ENCODE measurements at regions not wholly inside any gene's neighbourhood (a gene's known extent, or its start where the extent isn't known, plus 50 kb on each side); places are given as distances from the start of the nearest gene placed in this dataset.

DNA sequence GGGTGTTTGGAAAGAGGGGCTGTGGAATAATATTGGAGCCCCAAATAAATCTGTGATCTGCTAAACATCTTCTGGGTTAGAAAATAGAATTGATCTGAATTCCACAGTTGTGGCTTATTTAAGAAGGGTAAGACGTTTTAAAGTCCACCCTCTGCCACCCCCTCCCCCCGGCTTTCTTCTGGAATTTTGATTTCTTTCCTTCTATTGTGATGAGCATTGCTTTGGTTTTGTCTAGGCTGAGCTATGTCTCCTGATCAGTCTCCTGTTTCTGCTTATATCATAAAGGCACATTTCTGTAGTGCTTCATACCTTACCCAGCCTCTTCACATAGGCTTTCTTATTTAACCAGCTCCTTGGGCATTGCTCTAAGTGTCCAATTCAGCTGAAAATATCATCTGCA lies 77.3 kb upstream of the SLC38A2 start:
- TF ChIP-seq, protein P1, sequence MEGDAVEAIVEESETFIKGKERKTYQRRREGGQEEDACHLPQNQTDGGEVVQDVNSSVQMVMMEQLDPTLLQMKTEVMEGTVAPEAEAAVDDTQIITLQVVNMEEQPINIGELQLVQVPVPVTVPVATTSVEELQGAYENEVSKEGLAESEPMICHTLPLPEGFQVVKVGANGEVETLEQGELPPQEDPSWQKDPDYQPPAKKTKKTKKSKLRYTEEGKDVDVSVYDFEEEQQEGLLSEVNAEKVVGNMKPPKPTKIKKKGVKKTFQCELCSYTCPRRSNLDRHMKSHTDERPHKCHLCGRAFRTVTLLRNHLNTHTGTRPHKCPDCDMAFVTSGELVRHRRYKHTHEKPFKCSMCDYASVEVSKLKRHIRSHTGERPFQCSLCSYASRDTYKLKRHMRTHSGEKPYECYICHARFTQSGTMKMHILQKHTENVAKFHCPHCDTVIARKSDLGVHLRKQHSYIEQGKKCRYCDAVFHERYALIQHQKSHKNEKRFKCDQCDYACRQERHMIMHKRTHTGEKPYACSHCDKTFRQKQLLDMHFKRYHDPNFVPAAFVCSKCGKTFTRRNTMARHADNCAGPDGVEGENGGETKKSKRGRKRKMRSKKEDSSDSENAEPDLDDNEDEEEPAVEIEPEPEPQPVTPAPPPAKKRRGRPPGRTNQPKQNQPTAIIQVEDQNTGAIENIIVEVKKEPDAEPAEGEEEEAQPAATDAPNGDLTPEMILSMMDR (conservative IDR thresholded peaks at IDR 0.05; ENCODE audit: low read depth, low read length), result no peak
- TF ChIP-seq EZH2 (IDR thresholded peaks at IDR 0.05; ENCODE audit: low read length, unreplicated experiment), result no peak
- no peak for TF ChIP-seq EZH2phosphoT487 (IDR thresholded peaks at IDR 0.05; ENCODE audit: borderline replicate concordance, low read length)

Measured in PC-3 (cell line).